GM19395 (cell line): ENCODE measurements at regions not wholly inside any gene's neighbourhood (a gene's known extent, or its start where the extent isn't known, plus 50 kb on each side); places are given as distances from the start of the nearest gene placed in this dataset.
"Not testable (repeated sequence)": the region's sequence is repeated elsewhere in the genome, so short reads cannot be mapped to it uniquely, and the experiment has no call there.

Source experiments
- ATAC-seq: cut with Tn5 transposase; IDR thresholded peaks from one replicate; pipeline ENCODE4 v1.9.1; 2021; ENCODE audit warnings: mild to moderate bottlenecking, moderate library complexity; ENCODE audit not compliant: unreplicated experiment

DNA sequence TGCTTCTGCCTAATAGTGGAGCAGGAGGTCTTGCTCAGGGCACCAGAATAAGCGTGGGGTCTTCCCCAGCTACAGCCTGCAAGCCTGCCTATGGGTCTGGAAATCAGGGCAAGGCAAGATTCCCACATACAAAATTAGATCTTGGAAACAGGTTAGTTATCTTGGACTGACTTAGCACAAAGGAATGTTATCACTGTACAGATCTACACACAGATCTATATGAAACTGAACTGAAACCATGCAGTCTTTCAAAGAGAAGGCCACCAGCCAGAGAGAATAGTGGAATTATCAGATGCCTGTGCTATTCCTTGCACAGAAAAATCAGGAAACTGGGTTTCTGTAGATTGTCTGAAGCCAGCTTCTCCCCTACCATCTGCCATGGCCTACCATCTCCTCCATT lies 585.7 kb downstream of the ACTL7B start:
- no peak for ATAC-seq

DNA sequence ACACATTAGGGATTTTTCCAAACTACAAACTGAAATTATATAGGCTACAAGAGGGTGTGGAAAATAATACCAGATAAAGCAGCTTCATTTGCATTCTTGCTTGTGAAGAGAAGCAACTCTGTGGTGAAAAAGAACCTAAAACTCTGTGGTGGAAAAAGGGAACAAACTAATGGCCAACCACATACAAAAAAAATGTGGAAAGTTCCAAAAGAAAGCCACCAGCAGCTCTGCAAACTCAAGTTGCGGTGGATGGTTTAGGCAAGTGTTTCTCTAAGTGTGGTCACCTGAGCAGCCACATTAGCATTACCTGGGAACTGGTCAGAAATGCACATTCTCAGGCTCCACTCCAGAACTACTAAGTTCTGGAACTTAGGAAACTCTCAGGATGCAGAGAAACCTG lies 586.4 kb downstream of the ACTL7B start:
- no peak for ATAC-seq

DNA sequence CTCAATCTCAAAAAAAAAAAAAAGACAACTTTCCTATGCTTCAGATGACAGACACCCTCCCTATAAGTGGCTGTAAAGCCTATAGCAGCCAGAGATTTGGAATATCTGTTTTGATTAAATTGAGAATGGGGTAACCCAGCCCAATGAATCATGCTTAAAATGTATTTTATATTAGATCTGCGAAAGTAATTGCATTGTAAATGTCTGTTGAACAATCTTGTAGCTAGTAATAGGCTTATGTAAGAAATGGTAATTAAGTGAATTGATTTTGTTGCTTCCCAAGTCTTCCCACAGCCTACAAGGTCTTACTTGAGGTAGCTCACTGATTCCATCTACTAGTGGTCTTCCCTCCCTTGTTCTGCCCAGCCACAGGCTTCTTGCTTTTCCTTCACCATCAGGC lies 590.7 kb downstream of the ACTL7B start:
- no peak for ATAC-seq

DNA sequence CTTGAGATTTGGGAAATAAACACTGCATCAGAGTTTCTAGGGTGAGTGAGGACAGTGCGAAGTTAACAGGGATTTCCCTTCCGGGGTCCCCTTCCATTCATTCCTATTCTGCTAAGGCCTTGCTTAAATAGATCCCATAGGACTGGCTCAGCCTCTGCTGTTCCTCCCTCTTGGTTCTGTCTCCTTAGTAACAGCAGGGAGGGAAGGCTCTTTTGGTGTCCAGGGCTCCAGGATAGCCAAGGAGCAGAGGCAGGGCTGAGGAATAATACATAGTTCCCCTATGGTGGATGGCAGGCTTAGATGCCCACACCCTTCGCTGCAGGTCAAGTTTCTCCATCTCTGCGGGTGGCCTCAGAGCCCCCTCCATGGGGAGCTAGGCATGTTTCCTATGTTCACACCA lies 591.7 kb downstream of the ACTL7B start:
- no peak for ATAC-seq

DNA sequence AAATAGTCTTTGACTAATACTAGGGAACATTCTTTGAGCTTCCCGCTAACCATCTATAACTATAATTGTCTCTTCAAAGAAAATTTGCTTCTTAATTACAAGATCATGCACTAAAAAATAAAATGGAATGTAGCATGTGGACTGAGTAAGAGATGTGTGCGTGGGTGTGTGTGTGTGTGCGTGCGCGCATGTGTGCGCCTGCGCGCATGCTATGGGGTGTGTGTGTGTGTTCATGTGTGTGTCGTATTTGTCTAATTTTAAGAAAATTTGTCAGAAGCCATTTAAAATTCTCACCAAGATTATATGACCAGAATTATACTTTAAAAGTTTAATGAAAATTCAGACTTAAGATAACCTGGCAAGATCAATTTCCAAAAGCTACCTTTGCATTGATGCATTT lies 593.0 kb downstream of the ACTL7B start:
- ATAC-seq = no peak

DNA sequence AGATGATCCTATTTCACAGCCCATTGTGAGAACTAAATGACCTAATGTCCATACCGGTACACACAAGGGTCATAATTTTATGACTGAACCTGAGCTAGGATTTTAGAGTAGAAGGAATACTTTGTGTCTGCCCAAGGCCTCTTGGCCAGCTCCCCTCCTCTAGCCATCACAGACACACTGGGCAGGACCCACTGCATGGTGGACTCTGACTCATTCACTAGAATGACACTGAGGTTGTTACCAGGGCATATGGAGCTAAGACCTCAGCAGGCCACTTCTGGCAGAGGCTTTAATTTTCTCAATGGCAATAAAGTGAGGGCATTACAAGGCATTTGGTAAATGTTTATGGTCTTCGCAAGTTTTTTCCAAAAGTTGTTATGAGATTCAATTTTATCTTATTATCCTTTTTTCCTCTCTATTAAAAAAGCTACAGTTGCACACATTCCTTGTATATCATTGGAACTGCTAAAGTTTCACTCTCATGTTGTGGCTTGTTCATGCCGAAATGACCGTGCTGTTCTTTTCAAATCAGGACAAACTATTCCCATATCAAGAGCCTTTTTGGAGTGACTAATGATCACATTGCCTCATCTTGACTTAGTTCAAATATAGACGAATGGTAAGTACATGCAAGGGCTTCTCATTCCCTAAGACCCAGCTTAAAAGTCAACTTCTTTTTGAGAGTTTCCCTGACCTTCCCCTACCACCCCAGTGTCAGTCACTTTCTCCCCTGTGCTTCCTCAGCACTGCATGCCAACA lies 595.7 kb downstream of the ACTL7B start:
- ATAC-seq = no peak

DNA sequence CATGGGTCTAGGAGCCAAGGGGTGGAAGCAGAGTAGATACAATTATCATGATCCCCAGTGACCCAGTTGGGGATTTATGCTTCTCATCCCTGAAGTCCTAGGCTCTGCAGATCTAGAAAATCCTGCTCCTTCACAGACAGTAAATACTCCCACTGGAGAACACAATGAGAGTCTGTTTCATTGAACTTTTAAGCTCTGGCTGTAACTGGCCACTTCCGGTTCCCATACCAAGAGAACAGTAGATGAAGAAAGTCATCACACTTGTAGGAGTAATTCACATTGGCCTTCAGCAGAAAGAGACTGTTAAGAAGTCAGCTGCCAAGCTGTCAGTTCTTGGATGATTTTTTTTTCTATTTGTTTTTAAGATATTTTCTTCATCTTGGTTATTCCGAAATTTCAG lies 597.1 kb downstream of the ACTL7B start:
- ATAC-seq = no peak

DNA sequence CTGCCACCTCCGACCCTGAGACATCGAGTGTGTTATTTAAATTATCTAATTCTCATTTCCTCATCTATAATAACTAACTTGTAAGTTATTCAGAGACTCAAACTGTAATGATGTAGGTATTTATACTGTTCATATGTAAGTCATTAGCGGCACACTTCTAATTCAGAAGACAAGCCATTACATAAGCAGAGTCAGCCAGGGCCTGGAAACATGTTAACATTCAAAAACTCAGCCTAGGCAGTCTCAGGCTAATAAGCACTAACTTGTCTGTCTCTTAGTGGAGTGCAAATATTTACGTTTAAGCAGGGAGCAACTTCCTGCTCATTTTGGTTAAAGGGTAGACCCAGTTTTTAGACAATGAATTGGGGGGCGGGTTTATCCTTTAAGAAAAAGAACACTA lies 598.4 kb downstream of the ACTL7B start:
- ATAC-seq = no peak

DNA sequence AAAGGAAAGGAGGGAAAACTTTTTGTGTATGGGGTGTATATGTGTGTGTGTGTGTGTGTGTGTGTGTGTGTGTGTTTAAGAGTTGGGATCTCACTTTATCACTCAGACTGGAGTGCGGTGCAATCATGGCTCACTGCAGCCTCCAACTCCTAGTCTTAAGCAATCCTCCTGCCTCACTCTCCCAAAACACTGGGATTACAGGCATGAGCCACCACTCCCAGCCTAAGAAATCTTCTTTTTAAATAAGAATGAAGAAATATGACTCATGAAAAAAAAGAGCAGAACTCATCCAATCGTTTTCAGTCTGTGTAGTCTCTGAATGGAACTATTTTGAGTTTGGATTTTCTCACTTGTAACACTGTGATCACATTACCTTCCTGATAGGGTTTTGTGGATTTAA lies 601.5 kb downstream of the ACTL7B start:
- no peak for ATAC-seq

DNA sequence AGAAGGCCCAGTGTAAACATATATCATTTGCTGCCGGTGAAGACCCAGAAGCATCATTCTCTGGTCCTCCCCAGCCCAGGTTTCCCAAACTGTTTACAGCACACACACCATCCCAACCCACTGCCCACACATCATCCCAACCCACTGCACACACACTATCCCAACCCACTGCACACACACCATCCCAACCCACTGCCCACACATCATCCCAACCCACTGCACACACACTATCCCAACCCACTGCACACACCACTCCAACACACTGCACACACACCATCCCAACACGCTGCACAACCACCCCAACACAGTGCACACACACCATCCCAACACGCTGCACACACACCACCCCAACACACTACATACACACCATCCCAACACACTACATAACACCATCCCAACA lies 608.4 kb downstream of the ACTL7B start:
- not testable (repeated sequence) for ATAC-seq

DNA sequence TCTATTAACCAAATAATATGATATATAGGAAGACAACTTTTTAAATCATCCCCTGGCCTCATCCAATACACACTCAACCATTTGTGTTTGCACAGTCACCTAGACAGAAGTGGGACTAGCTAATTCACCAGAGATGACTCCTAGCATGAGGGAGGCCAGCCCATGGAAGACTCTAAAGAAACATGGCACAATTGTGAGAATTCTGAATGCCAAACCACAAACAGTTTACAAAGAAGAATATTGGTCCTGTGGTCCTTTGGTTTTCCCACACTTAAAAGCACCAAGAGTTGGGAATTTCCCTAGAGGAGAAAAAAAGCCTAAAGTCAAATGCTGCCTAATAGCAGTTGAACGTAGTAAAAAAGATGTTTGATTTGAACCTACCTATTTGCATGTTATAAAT lies 609.9 kb downstream of the ACTL7B start:
- no peak for ATAC-seq

DNA sequence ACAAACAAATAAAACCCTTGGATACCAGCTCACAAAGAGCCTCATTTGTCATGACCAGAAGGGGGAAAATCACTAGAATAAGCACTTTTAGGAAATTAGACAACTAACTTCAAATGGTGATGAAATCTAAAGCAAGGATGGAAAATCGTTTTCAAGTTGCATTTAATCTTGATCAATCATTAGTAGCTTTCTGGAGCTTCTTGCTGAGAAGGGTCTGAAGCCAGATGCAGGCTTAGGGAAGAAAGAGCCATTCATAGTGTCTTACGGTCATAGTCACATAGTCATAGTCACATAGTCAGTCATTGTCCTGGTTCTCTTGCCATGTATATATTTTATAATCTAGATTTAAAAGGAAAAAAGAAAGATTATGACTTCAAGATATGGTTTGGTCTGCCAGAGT lies 610.5 kb downstream of the ACTL7B start:
- ATAC-seq = no peak

DNA sequence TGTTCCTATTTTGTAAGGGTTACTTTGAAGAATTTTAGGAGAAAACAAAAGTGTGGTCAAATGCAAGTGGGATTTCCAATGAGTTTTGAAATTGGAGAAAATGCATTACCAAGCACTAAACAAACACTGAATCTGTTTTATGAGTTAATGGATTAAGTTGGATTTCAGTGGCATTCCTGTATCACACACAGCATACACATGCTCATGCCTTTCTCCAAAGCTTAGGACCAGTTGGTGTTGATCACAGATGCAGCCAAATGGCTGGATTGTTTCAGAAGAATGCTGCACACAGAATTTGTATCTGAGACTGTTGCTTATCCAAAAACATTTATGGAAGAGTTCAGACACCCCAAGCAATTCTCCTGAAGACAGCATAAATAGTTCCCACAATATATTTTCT lies 611.1 kb downstream of the ACTL7B start:
- no peak for ATAC-seq

DNA sequence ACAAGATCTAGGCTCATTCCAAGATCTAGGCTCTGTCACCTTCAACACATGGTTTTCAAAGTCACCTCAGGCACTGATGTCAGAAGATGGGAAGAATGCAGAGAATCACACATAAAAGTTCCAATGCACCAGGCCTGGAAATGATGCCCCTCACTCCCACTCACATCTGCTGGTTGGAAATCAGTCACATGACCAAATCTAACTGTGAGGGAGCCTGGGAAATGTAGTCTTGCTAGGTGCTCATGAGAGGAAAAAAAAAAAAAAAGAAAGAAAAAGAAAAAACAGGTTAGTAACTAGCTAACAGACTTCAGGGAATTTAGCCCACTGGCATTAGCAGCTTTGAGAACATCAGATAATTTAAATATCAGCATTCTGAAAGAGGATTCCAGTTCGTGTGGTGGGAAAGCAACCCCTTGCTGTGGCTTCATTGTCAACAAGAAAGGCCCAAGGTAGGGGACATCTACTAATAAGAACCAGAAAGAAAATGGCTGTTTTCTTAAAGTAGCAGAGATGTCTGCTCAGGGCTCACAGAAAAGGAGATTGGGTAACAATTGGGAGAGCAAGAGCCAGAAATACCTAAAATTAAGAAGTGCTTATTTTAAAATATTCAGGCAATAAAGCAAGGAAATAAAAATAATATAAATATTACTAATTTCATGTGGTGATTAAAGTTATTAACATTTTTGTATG lies 614.3 kb downstream of the ACTL7B start:
- no peak for ATAC-seq

DNA sequence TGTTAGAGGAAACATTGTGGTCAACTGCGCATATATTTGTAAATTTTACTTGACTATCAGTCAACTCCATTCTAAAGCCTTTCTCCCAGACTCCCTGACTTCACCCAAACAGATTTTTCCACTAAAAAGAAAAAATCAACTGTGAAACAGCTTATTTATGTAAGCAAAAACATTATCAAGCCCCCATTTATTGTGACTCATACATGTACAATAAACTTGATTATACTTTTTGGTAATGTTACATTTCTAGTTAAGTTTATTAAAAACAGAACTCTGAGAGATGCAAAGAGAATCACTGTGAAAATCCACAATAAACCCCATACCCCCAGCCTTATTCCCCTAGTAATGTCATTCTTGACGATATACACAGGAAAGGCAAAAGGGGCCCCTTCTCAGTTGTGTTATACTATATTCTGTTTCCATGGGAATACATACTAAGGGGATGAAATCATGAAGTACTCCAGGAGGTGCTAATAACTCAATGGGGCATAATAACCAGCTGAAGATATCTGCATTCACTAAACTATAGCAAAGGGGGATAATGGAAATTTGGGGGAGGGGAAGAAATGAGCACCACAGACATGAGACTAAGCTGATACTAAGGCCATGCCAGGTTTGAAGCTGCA lies 616.0 kb downstream of the ACTL7B start:
- ATAC-seq = no peak

DNA sequence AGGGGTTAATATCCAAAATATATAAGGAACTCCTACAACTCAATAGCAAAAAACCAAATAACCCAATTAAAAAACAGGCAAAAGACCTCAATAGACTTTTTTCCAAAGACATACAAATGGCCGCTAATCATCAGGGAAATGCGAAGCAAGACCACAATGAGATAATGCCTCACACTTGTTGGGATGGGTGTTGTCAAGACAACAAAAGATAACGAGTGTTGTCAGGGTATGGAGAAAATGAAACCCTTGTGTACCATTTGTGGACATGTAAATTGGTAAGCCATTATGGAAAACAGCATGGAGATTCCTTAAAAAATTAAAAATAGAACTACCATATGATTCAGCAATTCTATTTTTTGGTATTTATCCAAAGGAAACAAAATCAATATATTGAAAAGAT lies 620.2 kb downstream of the ACTL7B start:
- no peak for ATAC-seq

DNA sequence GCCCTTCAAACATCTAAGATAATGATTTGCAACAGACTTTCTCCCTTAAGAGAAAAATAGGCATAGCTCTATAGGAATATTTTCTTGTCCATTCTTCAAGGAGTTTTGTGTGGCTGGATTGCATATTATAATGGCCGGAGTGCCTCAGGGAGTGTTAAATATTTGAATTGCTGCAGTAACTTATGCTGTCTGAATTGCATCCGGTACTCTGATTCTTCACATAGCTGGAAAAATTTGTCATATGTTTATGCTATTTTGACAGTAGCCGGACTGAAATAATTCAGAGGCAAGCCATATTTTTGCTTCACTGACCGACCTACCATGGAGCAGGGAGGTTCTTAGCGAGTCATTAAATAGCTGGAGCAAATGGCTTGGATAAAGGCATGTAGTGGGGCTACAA lies 621.0 kb downstream of the ACTL7B start:
- no peak for ATAC-seq

DNA sequence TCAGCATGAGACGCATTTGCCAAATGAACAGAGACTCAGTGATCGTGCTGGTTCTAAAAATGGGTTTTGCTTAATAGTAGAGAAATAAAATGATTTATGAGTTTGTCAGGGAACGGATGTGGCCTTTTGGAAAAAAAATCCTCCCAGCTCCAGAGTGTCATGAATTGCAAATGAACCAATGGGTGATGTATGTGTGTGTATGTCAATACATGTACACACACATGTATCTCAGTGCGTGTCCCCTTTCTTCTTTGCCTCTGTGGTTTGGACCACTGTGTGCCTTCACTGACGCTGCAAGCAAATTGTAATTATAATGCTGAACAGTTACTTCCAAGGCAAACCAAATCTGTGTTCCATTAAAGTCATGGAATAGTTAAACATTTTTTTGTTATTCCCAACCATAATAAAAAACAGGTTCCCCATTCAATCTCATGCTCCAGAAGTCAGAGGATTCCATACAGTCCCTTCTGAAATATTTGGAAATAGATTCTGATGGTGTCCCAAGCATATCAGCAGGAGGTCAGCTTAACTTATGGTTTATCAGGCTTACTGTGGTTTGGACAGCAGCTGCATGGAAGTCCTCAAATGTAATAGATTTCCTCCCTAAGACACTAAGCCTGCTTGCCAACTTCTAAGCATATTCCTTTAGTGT lies 630.5 kb downstream of the ACTL7B start:
- ATAC-seq = no peak

DNA sequence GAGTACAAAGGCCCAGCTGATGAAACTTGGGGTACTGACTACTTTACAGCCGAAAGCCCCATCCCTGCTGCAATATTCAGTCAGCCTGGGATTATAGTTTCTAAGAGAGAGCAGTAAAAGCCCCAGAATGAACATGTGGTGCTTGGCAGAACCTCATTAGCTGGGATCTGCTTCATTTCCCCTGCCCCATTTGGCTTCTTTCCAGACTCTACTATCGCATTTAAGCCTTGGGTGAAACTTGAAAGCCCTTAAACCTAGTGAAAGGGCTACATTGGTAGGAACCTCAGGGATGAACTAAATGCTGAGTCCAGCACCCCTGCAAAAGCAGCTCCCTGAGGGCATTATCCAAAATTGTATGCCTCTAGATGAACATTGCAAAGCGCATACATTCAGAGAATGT lies 631.1 kb downstream of the ACTL7B start:
- ATAC-seq = no peak

DNA sequence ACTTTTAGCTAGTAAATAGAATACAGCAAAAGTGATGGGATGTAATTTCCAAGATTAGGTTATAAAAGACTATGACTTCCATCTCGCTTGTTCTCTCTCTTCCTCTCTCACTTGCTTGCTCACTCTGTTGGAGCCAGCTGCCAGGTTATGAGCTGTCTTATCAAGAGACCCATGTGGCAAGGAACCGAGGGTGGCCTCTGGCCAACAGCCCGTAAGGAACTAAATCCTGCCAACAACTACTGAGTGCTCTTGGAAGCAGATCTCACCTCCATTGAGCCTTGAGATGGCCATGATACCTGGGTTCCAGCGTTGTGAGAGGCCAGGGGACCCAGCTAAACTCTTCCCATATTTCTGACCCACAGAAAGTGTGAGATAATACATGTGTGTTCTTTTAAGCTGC lies 636.1 kb downstream of the ACTL7B start:
- no peak for ATAC-seq

DNA sequence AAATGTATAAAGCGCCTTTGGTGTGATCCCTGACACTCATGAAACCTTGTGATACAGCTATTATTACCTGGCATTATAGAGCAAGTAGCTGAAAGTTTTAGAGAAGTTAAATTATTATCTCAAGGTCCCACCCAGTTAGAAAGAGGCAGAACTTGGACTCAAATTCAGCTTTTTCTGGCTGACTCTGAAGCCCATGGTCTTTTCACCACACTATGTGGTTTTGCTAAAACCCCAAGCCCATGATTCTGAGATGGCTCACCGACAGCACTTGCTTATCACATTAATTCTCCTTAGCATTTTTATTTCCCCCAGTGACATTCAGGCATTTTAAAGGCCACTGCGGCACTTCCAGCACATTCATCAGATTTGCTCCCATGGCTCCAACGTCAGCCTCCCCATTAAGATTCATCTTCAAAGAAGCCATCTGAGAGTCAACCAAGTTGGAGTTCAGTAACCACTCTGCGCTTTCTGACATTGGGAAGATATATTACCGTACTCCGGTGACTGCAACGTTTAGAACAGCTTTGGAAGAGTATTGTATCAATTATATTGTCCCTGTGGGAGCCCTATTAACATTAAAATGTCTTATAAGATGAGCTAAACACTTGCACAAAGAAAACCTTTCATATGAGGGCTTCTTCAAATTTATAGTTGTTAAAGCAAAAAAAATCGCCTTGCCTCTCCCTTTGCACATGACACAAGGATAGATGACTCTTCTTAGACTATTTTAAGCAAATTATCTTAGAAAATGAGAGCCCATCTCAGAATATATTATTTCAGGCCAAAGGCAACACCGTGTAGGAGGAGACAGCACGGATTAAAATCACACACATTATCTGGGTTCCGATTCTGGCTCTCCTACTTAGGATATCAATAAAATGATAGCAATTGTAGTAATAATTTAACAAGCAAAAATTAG lies 638.1 kb downstream of the ACTL7B start:
- no peak for ATAC-seq
